WI38 (cell line): ENCODE measurements at regions not wholly inside any gene's neighbourhood (a gene's known extent, or its start where the extent isn't known, plus 50 kb on each side); places are given as distances from the start of the nearest gene placed in this dataset.
"Not testable (repeated sequence)": the region's sequence is repeated elsewhere in the genome, so short reads cannot be mapped to it uniquely, and the experiment has no call there.

Source experiments
- H3K4me3 ChIP-seq: 2 replicates; pipeline ENCODE4 v1.5.1; 2011; ENCODE audit warnings: low read depth, mild to moderate bottlenecking, control low read depth, low read length
- TF ChIP-seq, protein P1 (sequence below): IDR thresholded peaks from 2 replicates; pipeline ENCODE4 v1.5.1; 2012; ENCODE audit warnings: low read depth, mild to moderate bottlenecking, control low read depth, low read length

DNA sequence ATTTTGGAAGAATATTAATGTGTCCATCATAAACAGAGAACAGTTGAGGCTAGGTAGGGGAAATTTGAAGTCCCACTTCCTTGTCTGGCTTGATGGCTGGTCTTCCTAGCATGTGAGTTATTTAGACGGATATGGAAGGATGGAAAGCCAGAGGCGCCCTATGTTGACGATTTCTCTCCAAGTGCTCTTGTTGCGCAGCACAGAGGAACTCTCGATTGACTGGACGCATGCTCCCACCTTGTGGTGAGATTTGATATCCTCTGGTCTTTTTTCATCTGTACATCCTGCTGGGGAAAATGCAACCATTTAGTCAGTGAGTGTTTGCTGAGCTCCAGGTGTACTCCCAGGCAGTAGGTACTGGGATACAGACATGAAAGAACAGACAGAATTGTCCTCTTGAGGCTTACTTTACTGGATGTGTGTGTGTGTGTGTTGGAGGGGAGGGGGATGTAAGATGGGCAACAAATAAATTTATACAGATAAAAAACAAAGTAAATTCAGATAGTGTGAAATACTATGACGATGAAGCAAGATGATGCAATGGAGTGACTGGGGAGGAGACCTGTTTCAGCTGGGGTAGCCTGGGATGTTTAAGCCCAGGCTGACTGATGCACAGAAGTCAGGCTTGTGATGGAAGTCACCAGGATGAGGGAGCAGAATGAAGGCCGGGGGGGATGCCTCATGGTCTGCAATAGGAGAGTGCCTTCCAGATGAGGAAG lies 137.2 kb downstream of the TRIM43 start:
- no peak overlapping the region for H3K4me3 ChIP-seq
- TF ChIP-seq, protein P1, sequence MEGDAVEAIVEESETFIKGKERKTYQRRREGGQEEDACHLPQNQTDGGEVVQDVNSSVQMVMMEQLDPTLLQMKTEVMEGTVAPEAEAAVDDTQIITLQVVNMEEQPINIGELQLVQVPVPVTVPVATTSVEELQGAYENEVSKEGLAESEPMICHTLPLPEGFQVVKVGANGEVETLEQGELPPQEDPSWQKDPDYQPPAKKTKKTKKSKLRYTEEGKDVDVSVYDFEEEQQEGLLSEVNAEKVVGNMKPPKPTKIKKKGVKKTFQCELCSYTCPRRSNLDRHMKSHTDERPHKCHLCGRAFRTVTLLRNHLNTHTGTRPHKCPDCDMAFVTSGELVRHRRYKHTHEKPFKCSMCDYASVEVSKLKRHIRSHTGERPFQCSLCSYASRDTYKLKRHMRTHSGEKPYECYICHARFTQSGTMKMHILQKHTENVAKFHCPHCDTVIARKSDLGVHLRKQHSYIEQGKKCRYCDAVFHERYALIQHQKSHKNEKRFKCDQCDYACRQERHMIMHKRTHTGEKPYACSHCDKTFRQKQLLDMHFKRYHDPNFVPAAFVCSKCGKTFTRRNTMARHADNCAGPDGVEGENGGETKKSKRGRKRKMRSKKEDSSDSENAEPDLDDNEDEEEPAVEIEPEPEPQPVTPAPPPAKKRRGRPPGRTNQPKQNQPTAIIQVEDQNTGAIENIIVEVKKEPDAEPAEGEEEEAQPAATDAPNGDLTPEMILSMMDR: peak; percentile 38; the same call in 1 of the 2 replicates

DNA sequence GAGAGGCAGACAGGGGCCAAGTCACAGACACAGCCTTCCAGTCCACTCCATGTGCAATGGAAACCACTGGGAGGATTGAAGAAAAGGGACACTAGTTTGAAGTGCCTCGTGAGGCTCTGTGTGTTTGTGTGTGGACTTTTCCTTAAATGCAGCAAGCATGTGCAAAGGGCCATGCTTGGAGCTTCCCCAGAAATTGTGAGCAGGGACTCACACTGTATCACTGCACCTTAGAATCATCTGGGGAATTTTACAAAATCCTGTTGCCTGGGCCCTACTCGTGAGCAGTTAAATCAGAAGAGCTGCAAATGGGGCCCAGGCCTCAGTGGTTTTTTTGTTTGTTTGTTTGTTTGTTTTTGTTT lies 137.8 kb downstream of the TRIM43 start:
- TF ChIP-seq, protein P1: no peak
- H3K4me3 ChIP-seq: no peak overlapping the region

DNA sequence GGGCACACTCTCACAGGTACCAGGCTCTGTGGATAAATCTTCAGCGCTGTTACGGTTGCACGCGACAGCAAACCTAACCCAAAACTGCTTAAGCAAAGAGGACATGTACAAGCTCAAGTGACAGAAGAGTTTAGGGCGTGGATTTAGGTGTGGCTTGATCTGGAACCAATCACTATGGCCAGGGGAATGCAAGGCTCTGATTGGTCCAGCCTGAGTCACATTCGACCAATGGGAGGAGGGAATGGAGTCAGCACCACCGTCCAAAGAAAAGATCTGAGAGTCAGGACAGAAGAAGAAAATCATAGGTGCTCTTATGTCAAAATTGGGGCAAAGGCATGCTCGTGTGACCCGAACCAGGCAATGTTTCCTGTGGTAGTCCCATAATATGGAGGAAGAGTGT lies 139.0 kb downstream of the TRIM43 start:
- TF ChIP-seq, protein P1: no peak
- no peak overlapping the region for H3K4me3 ChIP-seq

DNA sequence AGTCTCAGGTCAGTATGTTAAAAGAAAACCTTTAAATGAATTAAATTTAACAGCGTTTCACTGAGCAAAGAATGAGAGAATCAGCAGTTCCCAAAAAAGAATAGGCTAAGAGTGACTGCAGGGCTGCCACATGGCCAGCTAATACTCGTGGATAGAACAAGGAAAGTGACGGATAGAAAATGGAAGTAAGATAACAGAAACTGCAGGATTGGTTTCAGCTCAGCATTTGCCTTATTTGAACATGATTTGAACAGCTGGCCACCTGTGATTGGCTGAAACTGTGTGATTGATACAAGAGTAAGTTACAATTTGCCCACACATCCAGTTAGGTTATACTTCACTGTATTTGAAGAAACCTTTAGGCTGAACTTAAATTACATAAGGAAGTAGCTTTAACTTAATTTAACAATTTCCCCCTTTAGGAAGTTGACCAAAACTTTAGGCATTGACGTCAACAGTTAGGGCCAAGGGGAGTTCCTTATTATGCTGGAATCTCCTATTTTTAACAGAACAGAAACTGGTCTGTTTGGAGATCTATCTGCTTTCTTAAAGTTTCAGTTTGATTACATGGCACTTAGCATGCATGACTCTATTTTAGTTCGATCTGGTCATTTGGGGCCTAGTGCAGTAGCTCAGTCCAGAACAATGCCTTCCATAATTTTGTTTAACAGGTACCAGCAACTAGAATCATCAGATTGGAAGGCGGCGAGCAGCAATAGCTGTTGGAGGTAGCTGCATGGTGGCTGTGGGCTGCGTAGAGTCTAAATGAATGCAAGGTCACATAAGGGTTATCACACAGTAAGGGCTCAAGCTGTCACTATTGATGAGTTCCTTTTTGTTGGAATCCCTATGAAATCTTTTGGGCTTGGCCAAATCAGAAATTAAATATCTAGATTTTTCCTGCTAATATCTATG lies 143.4 kb downstream of the TRIM43 start:
- no peak overlapping the region for H3K4me3 ChIP-seq
- TF ChIP-seq, protein P1: no peak

DNA sequence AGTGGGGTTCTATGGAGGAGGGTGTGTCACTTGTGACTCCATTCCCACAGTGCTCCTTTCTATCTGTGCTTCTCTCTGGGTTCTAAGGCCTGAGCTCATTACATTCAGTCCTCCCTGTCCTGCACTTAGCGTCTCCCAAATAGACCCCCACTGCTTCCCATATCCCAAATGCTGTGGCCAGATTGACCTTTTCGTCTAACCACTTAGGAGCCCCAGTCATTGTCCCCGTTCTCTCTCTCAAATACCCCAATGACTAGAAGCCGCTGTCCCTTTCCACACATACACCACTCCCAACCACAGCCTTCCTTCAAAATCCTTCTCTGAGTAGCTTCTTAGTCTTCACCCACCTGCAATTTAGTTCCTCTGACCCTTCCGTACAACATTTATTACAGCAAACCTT lies 146.5 kb downstream of the TRIM43 start:
- no peak overlapping the region for H3K4me3 ChIP-seq
- TF ChIP-seq, protein P1: no peak

DNA sequence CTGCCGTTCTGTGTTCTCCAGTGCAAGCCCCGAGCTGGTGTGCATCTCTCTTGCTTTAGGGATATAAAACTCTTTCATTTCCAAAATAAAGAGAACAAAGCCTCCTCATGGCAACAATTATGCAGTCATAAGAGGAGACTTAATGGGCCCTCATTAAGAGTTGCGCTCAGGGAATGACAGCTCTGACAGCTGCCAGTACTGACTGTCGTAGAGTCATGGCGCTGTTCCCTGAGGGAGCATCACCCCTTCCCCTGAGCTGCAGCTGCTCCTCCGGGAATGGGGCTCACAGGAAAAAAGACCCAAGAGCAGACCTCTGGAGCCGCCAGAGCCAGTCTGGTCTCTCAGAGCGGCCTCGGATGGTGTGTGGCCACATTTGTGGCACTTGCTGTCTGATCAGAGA lies 160.3 kb downstream of the TRIM43 start:
- H3K4me3 ChIP-seq: not testable (repeated sequence)

DNA sequence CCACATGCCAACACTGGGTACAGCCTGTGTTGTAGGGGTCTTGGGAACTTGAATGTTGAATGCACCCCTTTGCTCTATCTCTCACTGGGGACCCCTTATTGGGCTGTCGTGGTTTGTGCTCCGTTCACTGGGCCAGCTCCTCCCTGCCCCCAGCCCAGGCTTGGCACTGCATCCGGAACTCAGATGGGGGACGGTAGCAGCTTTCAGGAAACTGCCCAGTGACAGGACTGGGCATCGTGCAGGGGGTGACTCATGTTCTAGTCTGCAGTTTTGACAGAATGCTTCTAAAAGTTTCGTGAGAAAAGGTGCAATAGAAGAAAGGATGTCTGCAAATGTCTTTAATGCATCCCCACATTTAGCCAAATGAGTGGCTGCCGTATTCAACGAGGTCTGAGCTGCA lies 162.0 kb downstream of the TRIM43 start:
- not testable (repeated sequence) for H3K4me3 ChIP-seq

DNA sequence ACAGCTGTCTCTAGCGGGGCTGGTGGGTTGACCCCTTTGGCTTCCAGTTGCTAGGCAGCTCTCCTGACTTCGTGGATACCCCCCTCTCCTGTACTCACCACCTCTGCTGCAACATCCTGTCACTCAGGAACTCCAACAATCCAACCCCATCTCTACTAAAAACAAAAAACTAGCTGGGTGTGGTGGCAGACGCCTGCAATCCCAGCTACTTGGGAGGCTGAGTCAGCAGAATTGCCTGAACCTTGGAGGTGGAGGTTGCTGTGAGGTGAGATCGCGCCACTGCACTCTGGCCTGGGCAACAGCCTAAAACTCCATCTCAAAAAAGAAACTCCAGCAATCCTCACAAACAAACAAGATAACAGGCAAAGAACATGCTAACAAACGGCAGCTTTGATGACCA lies 162.4 kb downstream of the TRIM43 start:
- not testable (repeated sequence) for H3K4me3 ChIP-seq

DNA sequence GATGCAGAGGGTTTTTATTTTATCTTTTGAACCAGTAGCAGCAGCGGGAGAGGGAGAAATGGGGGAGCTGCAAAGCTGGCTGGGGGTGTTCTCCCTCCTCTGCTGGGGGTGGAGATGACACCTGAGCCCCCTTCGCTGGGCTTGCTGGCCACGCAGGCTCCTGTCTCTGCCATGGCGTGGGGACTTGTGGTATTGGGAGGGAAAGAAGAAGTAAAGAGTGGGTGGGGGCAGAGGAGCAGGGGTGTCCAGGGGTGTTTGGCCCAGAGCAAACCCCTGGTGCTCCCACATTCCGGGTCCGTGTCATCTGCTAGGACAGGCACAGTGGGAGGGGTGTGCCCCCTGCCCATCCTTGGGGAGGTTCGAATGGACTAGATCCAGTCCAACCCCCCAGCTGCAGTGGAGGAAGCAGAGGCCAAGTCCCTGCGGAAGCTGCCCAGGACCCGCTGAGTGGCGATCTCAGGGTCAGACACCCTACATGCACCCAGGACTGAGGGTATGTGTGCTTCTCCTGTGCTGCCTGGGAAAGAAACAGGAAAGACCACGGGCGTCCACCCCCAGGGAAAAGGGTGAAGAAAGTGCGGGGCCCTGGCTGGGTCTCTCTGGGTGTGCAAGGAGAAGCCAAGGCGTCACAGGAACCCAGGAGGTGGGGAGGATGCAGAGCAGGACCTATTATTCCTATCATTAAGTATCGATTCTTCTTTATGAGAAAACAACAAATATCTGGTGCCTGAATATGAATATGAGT lies 163.2 kb downstream of the TRIM43 start:
- H3K4me3 ChIP-seq: not testable (repeated sequence)

DNA sequence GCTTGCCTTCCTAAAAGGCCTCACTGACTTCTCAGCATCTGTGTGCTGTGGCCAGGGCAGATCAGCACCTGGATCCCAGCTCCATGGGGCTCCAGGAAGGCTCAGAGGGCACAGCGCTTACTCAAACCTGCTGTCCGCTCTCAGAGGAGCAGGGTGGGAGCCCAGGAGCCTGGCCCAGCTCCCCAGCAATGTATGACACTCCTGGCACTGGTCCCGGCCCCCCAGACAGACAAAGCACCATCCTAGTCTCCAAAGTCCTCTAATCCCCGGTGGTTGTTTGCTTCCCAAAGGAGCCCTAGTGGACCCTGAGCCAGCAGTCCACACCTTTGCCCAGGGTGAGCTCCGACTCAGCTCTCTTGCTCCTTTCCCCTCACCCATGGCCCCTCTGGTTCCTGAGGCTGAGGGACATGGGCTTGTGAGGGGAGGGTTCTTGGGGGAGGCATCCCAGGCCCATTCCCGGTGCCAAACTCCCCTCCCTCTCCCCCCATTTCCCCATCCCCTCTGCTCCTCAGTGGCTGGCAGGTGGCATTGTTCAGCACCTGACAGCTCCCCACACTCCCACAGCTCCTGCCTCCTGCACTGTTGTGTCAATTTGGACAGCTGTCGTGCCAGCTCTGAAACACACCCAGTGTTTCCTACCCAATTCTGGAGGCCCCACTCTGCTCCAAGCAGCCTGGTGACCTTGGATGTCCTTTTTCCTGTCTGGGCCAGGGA lies 164.3 kb downstream of the TRIM43 start:
- not testable (repeated sequence) for H3K4me3 ChIP-seq
